SW480 (cell line): ENCODE measurements at regions not wholly inside any gene's neighbourhood (a gene's known extent, or its start where the extent isn't known, plus 50 kb on each side); places are given as distances from the start of the nearest gene placed in this dataset.
"Not testable (repeated sequence)": the region's sequence is repeated elsewhere in the genome, so short reads cannot be mapped to it uniquely, and the experiment has no call there.

Experiments used
- DNase-seq: peaks from one replicate; pipeline ENCODE4 v3.0.0-alpha.2; 2016; ENCODE audit warnings: low spot score

DNA sequence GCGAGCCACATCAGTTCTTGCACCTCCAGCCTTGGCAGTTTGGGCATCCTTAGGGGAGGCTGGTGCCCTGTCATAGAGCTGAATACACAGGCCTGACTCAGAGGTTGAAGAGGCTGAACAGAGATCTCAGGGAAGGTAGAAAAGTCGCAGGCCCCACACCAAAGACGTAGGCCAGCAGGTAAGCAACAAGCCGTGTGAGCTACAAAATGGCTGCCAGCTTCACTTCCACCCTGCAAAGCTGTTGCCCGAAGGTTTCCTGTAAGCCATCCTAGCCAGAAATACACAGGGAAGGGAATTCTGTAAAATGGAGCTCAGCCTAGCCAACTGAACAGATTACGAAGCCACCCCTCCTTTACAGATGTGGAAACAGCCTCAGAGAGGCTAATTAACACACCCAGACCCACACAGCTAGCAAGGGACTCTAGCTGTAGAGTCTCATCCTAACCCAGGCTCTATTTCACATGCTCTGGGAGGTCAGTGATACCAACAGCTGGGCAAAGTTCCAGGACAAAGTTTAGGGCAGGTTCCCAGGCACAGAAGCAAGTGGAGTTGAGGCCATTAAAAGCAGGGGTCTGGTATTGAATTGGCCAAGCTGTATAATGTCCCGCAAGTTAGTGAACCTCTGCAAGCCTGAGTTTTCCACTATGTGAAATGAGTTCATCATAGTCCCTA, 66.3 kb upstream of the RASGRF1 start:
- no peak for DNase-seq

DNA sequence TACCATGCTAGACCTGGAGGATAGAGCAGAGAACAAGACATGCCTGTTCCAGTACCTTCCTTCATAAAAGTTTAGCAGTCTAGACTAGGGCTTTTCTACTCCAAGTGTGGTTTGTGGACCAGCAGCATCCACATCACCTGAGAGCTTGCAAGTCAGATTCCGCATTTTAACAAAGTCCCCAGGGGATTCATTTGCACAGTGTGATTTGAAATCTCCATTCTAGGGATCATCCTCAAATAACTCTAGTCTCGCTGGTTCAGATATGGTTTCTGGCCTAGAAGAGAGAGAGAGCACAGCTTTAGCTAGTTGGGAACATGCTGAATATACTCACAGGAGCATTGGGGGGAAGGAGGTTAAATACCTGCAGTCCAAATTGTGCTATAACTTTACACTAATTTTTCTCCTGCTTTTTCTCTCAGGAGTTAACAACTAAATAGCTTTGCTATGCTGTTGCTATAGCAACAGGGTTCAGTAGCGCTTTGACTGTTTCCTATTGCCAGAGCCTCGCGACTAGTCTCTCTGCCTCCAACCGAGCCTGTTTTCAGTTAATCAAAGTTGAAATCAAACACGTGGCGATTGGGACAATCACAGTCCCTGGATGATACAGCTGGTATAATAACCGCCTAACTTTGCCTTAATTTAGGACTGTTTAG, 64.0 kb upstream of the RASGRF1 start:
- no peak for DNase-seq

DNA sequence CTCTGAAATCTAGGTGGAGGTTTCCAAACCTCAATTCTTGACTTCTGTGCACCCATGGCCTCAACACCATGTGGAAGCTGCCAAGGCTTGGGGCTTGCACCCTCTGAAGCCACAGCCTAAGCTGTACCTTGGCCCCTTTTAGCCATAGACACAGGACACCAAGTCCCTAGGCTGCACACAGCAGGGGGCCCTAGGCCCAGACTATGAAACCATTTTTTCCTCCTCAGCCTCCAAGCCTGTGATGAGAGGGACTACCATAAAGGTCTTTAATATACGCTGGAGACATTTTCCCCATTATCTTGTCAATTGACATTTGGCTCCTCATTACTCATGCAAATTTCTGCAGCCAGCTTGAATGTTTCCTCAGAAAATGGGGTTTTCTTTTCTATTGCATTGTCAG, 53.7 kb upstream of the RASGRF1 start:
- DNase-seq, result not testable (repeated sequence)

DNA sequence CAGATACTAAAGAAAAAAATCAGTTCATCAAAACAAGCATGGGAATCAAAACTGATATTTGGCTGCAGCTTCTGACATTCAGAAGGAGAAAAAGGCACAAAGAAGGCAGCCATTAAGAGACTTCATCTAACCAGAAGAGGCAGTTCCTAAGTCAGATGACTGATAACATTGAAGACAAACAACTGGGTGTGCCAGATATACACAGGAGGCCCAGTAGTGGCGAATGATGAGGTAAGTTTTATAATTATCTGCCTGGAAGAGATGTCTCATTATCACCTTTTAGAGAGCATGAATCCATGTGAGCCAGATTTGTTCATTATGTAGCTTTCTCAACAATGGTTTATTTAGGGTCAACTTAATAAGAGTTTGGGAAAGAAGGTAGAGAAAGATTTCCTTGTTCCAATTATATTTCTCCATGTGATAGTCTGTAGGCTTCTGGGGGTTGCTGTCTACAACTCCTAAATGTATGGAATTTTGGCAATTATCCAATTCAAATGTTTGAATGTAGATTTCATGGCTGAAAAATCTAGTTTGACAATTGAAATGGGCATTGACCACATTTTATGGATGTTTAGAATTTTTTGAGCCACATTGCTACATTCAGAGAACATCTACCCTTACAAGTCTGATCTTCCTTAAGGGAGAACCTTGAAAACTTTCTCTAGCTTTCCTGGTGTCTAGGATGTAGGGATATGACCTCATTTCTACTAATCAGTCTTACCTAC, 50.4 kb upstream of the RASGRF1 start:
- DNase-seq, result no peak
